ENCODE measurements at regions not wholly inside any gene's neighbourhood (a gene's known extent, or its start where the extent isn't known, plus 50 kb on each side); places are given as distances from the start of the nearest gene placed in this dataset.

- Histone ChIP-seq H3K4me2 (ENCODE audit: low read length) (no peak overlapping the region), H3K4me1 (ENCODE audit: control insufficient read depth, low read length) (no peaks in the 10 kb centered on the region), H3K9me3 (ENCODE audit: control insufficient read depth, insufficient read depth, low read length) (no peaks in the 10 kb centered on the region), H3K27me3 (ENCODE audit: control insufficient read depth, low read length) (no peaks in the 10 kb centered on the region), H3K9me2 (replicated peaks; ENCODE audit: control insufficient read depth, low read length) (no peaks in the 10 kb centered on the region), H3K79me2 (ENCODE audit: control insufficient read depth, low read length) (no peaks in the 10 kb centered on the region), H3K27ac (ENCODE audit: low read depth, low read length) (no peak overlapping the region), H4K20me1 (ENCODE audit: control insufficient read depth, insufficient read depth, low read depth, low read length) (no peaks in the 10 kb centered on the region), H3F3A (ENCODE audit: control insufficient read depth, insufficient read depth) (no peaks in the 10 kb centered on the region), H3K36me3 (ENCODE audit: control insufficient read depth, low read length) (no peaks in the 10 kb centered on the region), H3K4me3 (ENCODE audit: low read length) (no peak overlapping the region)
- TF ChIP-seq, protein P1, sequence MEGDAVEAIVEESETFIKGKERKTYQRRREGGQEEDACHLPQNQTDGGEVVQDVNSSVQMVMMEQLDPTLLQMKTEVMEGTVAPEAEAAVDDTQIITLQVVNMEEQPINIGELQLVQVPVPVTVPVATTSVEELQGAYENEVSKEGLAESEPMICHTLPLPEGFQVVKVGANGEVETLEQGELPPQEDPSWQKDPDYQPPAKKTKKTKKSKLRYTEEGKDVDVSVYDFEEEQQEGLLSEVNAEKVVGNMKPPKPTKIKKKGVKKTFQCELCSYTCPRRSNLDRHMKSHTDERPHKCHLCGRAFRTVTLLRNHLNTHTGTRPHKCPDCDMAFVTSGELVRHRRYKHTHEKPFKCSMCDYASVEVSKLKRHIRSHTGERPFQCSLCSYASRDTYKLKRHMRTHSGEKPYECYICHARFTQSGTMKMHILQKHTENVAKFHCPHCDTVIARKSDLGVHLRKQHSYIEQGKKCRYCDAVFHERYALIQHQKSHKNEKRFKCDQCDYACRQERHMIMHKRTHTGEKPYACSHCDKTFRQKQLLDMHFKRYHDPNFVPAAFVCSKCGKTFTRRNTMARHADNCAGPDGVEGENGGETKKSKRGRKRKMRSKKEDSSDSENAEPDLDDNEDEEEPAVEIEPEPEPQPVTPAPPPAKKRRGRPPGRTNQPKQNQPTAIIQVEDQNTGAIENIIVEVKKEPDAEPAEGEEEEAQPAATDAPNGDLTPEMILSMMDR (IDR thresholded peaks at IDR 0.05; ENCODE audit: low read depth, low read length, poor library complexity, severe bottlenecking): no peak
Observed at GRCh38 chr9:81462801-81463200, 226.5 kb downstream of the TLE1 start.

DNA sequence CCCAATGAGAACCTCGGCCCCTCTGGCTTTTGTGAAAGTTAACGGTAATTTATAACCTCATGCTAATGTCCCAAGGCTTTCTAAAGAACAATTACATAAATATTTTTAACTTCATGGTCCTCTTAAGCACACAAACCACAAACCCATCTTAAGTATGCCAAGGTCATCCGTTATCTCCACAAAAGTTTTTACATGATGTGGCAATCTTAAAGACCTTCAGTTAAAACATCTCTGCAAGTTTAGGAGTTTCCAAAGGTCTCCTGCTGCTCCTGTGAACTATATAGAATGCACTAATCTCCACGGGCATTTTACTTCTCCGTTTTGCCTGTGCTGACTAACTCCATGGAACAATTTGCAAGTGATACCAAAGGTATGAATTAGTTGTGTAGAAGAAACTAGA lies 228.2 kb downstream of the TLE1 start:
- H4K20me1 ChIP-seq (ENCODE audit: control insufficient read depth, insufficient read depth, low read depth, low read length): no peaks in the 10 kb centered on the region

GRCh38 chr9:81460693-81461092 lies 228.7 kb downstream of the TLE1 start:
- no peak overlapping the region for H3K27ac ChIP-seq (ENCODE audit: low read depth, low read length)
- no peak overlapping the region for H3K4me3 ChIP-seq (ENCODE audit: low read length)
- H3F3A ChIP-seq (ENCODE audit: control insufficient read depth, insufficient read depth): no peaks in the 10 kb centered on the region
- H3K4me2 ChIP-seq (ENCODE audit: low read length): no peak overlapping the region
- no peaks in the 10 kb centered on the region for H3K79me2 ChIP-seq (ENCODE audit: control insufficient read depth, low read length)
- H3K9me2 ChIP-seq (replicated peaks; ENCODE audit: control insufficient read depth, low read length): no peaks in the 10 kb centered on the region
- no peaks in the 10 kb centered on the region for H3K27me3 ChIP-seq (ENCODE audit: control insufficient read depth, low read length)
- H4K20me1 ChIP-seq (ENCODE audit: control insufficient read depth, insufficient read depth, low read depth, low read length): no peaks in the 10 kb centered on the region
- TF ChIP-seq EZH2phosphoT487 (IDR thresholded peaks at IDR 0.05; ENCODE audit: borderline replicate concordance, low read length): no peak
- TF ChIP-seq, protein P1 (IDR thresholded peaks at IDR 0.05; ENCODE audit: low read depth, low read length, poor library complexity, severe bottlenecking): no peak
- no peaks in the 10 kb centered on the region for H3K36me3 ChIP-seq (ENCODE audit: control insufficient read depth, low read length)
- no peaks in the 10 kb centered on the region for H3K9me3 ChIP-seq (ENCODE audit: control insufficient read depth, insufficient read depth, low read length)
- no peaks in the 10 kb centered on the region for H3K4me1 ChIP-seq (ENCODE audit: control insufficient read depth, low read length)

More for the DNA sequence above, 228.2 kb downstream of the TLE1 start:
- Histone ChIP-seq H3K4me3 (ENCODE audit: low read length) (no peak overlapping the region), H3K79me2 (ENCODE audit: control insufficient read depth, low read length) (no peaks in the 10 kb centered on the region), H3K36me3 (ENCODE audit: control insufficient read depth, low read length) (no peaks in the 10 kb centered on the region), H3K27me3 (ENCODE audit: control insufficient read depth, low read length) (no peaks in the 10 kb centered on the region), H3K4me2 (ENCODE audit: low read length) (no peak overlapping the region), H3F3A (ENCODE audit: control insufficient read depth, insufficient read depth) (no peaks in the 10 kb centered on the region), H3K9me2 (replicated peaks; ENCODE audit: control insufficient read depth, low read length) (no peaks in the 10 kb centered on the region), H3K27ac (ENCODE audit: low read depth, low read length) (no peak overlapping the region), H3K4me1 (ENCODE audit: control insufficient read depth, low read length) (no peaks in the 10 kb centered on the region), H3K9me3 (ENCODE audit: control insufficient read depth, insufficient read depth, low read length) (no peaks in the 10 kb centered on the region)
- TF ChIP-seq, protein P1 (IDR thresholded peaks at IDR 0.05; ENCODE audit: low read depth, low read length, poor library complexity, severe bottlenecking): no peak
- TF ChIP-seq EZH2phosphoT487 (IDR thresholded peaks at IDR 0.05; ENCODE audit: borderline replicate concordance, low read length): no peak

GRCh38 chr9:81459591-81459990 lies 229.8 kb downstream of the TLE1 start:
- H4K20me1 ChIP-seq (ENCODE audit: control insufficient read depth, insufficient read depth, low read depth, low read length): no peaks in the 10 kb centered on the region
- TF ChIP-seq, protein P1 (IDR thresholded peaks at IDR 0.05; ENCODE audit: low read depth, low read length, poor library complexity, severe bottlenecking): no peak
- no peak for TF ChIP-seq EZH2phosphoT487 (IDR thresholded peaks at IDR 0.05; ENCODE audit: borderline replicate concordance, low read length)
- H3K9me3 ChIP-seq (ENCODE audit: control insufficient read depth, insufficient read depth, low read length): no peaks in the 10 kb centered on the region
- no peak overlapping the region for H3K4me3 ChIP-seq (ENCODE audit: low read length)
- H3K27ac ChIP-seq (ENCODE audit: low read depth, low read length): no peak overlapping the region
- H3F3A ChIP-seq (ENCODE audit: control insufficient read depth, insufficient read depth): no peaks in the 10 kb centered on the region
- H3K9me2 ChIP-seq (replicated peaks; ENCODE audit: control insufficient read depth, low read length): no peaks in the 10 kb centered on the region
- no peaks in the 10 kb centered on the region for H3K4me1 ChIP-seq (ENCODE audit: control insufficient read depth, low read length)
- no peaks in the 10 kb centered on the region for H3K27me3 ChIP-seq (ENCODE audit: control insufficient read depth, low read length)
- H3K4me2 ChIP-seq (ENCODE audit: low read length): no peak overlapping the region
- H3K79me2 ChIP-seq (ENCODE audit: control insufficient read depth, low read length): no peaks in the 10 kb centered on the region
- H3K36me3 ChIP-seq (ENCODE audit: control insufficient read depth, low read length): no peaks in the 10 kb centered on the region
